Caco-2 (cell line): ENCODE measurements at regions not wholly inside any gene's neighbourhood (a gene's known extent, or its start where the extent isn't known, plus 50 kb on each side); places are given as distances from the start of the nearest gene placed in this dataset.

Experiments used
- BruUV-seq: library from RNA; stranded (reverse); fragments of 400-500 nt; replicated peaks from 2 replicates; lab custom pipeline; 2021; lab: Mats Ljungman, UMichigan
- CTCF ChIA-PET: fragments of 300-600 bp; sonication (Branson Sonifier 250); formaldehyde crosslinking; loops from one replicate; lab custom pipeline; 2022; ENCODE audit warnings: antibody characterized with exemption; lab: Charles Lee
- POLR2A ChIA-PET: fragments of 300-600 bp; sonication (Branson Sonifier 250); formaldehyde crosslinking; loops from one replicate; lab custom pipeline; 2022; ENCODE audit warnings: antibody characterized with exemption; lab: Charles Lee
- DNase-seq, 2 experiments: peaks; one replicate each; pipeline versions ENCODE4 v3.0.0 to v3.0.0-alpha.2; 2020 to 2022
- H3K27me3 ChIP-seq: replicated peaks from 2 replicates; pipeline ENCODE4 v1.6.0; 2011; ENCODE audit warnings: low read length; ENCODE audit not compliant: control insufficient read depth, insufficient read depth
- H3K36me3 ChIP-seq: 2 replicates; pipeline ENCODE4 v1.5.1; 2011; ENCODE audit warnings: low read length; ENCODE audit not compliant: control insufficient read depth, insufficient read depth
- H3K4me1 ChIP-seq: fragments of 250-450 bp; sonication (Bioruptor Pico); 2 replicates; pipeline ENCODE4 v1.5.1; 2020; ENCODE audit warnings: mild to moderate bottlenecking
- H3K4me3 ChIP-seq: 2 replicates; pipeline ENCODE4 v1.5.1; 2011; ENCODE audit warnings: low read depth, mild to moderate bottlenecking, control low read depth, low read length
- H3K9me3 ChIP-seq: fragments of 250-450 bp; sonication (Bioruptor Pico); 2 replicates; pipeline ENCODE4 v1.5.1; 2020; ENCODE audit warnings: mild to moderate bottlenecking, moderate library complexity
- H3K27ac Mint-ChIP-seq: one replicate; pipeline ENCODE4 v1.8.0; 2022; ENCODE audit warnings: mixed read lengths; ENCODE audit not compliant: unreplicated experiment
- H3K27me3 Mint-ChIP-seq: one replicate; pipeline ENCODE4 v1.8.0; 2022; ENCODE audit warnings: mixed read lengths; ENCODE audit not compliant: insufficient read depth, unreplicated experiment
- H3K36me3 Mint-ChIP-seq: one replicate; pipeline ENCODE4 v1.8.0; 2022; ENCODE audit warnings: mild to moderate bottlenecking, mixed read lengths; ENCODE audit not compliant: insufficient read depth, unreplicated experiment
- H3K4me1 Mint-ChIP-seq: one replicate; pipeline ENCODE4 v1.8.0; 2022; ENCODE audit warnings: low read depth, mixed read lengths; ENCODE audit not compliant: unreplicated experiment
- H3K4me3 Mint-ChIP-seq: one replicate; pipeline ENCODE4 v1.8.0; 2022; ENCODE audit warnings: mild to moderate bottlenecking, moderate library complexity, mixed read lengths; ENCODE audit not compliant: unreplicated experiment
- H3K9me3 Mint-ChIP-seq: one replicate; pipeline ENCODE4 v1.8.0; 2022; ENCODE audit warnings: mixed read lengths; ENCODE audit not compliant: unreplicated experiment
- CTCF ChIP-seq, 2 experiments: fragments of 200-600 bp in 1 of 2; IDR thresholded peaks; 1 replicate in 1 of 2; 2 replicates in 1 of 2; pipeline versions ENCODE4 v1.5.1 to v1.8.0; 2011 to 2022; ENCODE audit warnings: antibody characterized with exemption in 1 of 2, control low read depth in 1 of 2, inconsistent platforms in 1 of 2, low read depth in 1 of 2, low read length in 1 of 2, mild to moderate bottlenecking in 1 of 2, moderate library complexity in 1 of 2; ENCODE audit not compliant: insufficient read depth in 1 of 2, severe bottlenecking in 1 of 2, unreplicated experiment in 1 of 2
- intact Hi-C: fragments of 100-400 bp; cut with micrococcal nuclease; formaldehyde crosslinking; loops from one replicate; pipeline ENCODE4 v1.10.0; 2022; ENCODE audit not compliant: unreplicated experiment

GRCh38 chr13:74921326-74921725 lies 560.6 kb downstream of the TBC1D4 start:
- no peak for TF ChIP-seq CTCF (IDR thresholded peaks at IDR 0.05; ENCODE audit: insufficient read depth in 1 of 2, low read depth in 1 of 2, low read length in 1 of 2, severe bottlenecking in 1 of 2, unreplicated experiment in 1 of 2)
- no peaks in the 10 kb centered on the region for H3K9me3 ChIP-seq
- H3K4me3 ChIP-seq = no peak overlapping the region
- Mint-ChIP-seq H3K27ac (no peak overlapping the region), H3K27me3 (peaks cover 2% of the 10 kb centered on the region), H3K9me3 (no peaks in the 10 kb centered on the region), H3K4me1 (no peaks in the 10 kb centered on the region), H3K36me3 (no peaks in the 10 kb centered on the region), H3K4me3 (no peak overlapping the region)
- H3K36me3 ChIP-seq = no peaks in the 10 kb centered on the region; the same call in 1 of the 2 replicates
- BruUV-seq = no TSS peak
- H3K4me1 ChIP-seq = no peaks in the 10 kb centered on the region
- ChIA-PET POLR2A (no interaction called here), CTCF (no interaction called here)
- no peak for DNase-seq
- no peaks in the 10 kb centered on the region for H3K27me3 ChIP-seq
- intact Hi-C loops = no loop called here

GRCh38 chr13:74920920-74921319 lies 561.0 kb downstream of the TBC1D4 start:
- BruUV-seq = no TSS peak
- H3K4me3 ChIP-seq = no peak overlapping the region
- no peak for DNase-seq
- ChIA-PET POLR2A (no interaction called here), CTCF (no interaction called here)
- no peaks in the 10 kb centered on the region; the same call in 1 of the 2 replicates for H3K36me3 ChIP-seq
- H3K9me3 ChIP-seq = no peaks in the 10 kb centered on the region
- Mint-ChIP-seq H3K27ac (no peak overlapping the region), H3K4me1 (no peaks in the 10 kb centered on the region), H3K4me3 (no peak overlapping the region), H3K9me3 (no peaks in the 10 kb centered on the region), H3K36me3 (no peaks in the 10 kb centered on the region), H3K27me3 (peaks cover 2% of the 10 kb centered on the region)
- TF ChIP-seq CTCF (IDR thresholded peaks at IDR 0.05; ENCODE audit: insufficient read depth in 1 of 2, low read depth in 1 of 2, low read length in 1 of 2, severe bottlenecking in 1 of 2, unreplicated experiment in 1 of 2) = no peak
- H3K4me1 ChIP-seq = no peaks in the 10 kb centered on the region
- no peaks in the 10 kb centered on the region for H3K27me3 ChIP-seq
- intact Hi-C loops = no loop called here

- ChIA-PET POLR2A (no interaction called here), CTCF (no interaction called here)
- Mint-ChIP-seq H3K9me3 (no peaks in the 10 kb centered on the region), H3K27ac (no peak overlapping the region), H3K4me3 (no peak overlapping the region), H3K4me1 (no peaks in the 10 kb centered on the region), H3K36me3 (no peaks in the 10 kb centered on the region), H3K27me3 (peaks cover 2% of the 10 kb centered on the region)
- Histone ChIP-seq H3K4me3 (no peak overlapping the region), H3K9me3 (no peaks in the 10 kb centered on the region), H3K36me3 (no peaks in the 10 kb centered on the region; the same call in 1 of the 2 replicates), H3K27me3 (no peaks in the 10 kb centered on the region), H3K4me1 (no peaks in the 10 kb centered on the region)
- intact Hi-C loops = no loop called here
- DNase-seq = no peak
- no peak for TF ChIP-seq CTCF (IDR thresholded peaks at IDR 0.05; ENCODE audit: insufficient read depth in 1 of 2, low read depth in 1 of 2, low read length in 1 of 2, severe bottlenecking in 1 of 2, unreplicated experiment in 1 of 2)
- BruUV-seq = no TSS peak
Measured at GRCh38 chr13:74920361-74920760, 561.6 kb downstream of the TBC1D4 start.
